Panc1 (cell line): ENCODE measurements at regions not wholly inside any gene's neighbourhood (a gene's known extent, or its start where the extent isn't known, plus 50 kb on each side); places are given as distances from the start of the nearest gene placed in this dataset.

Experiments
- ATAC-seq: fragments of 200-7000 bp; cut with Tn5 transposase; 2 replicates; pipeline ENCODE4 v1.9.1; 2020; ENCODE audit warnings: mild to moderate bottlenecking, moderate library complexity
- BruUV-seq: library from RNA; stranded (reverse); fragments of 400-500 nt; replicated peaks from 2 replicates; lab custom pipeline; 2021; lab: Mats Ljungman, UMichigan
- CTCF ChIA-PET: fragments of 300-600 bp; sonication (Branson Sonifier 250); formaldehyde crosslinking; loops from one replicate; lab custom pipeline; 2022; ENCODE audit warnings: antibody characterized with exemption; lab: Charles Lee
- POLR2A ChIA-PET: fragments of 300-600 bp; sonication (Branson Sonifier 250); formaldehyde crosslinking; loops from one replicate; lab custom pipeline; 2022; ENCODE audit warnings: antibody characterized with exemption; lab: Charles Lee
- DNase-seq: peaks from one replicate; pipeline ENCODE4 v3.0.0-alpha.2; 2010; ENCODE audit warnings: low read depth, low spot score
- H3K27ac ChIP-seq: 2 replicates; pipeline ENCODE4 v1.5.1; 2011; ENCODE audit warnings: mild to moderate bottlenecking, low read length, inconsistent platforms
- H3K27me3 ChIP-seq: fragments of 200-500 bp; sonication (Bioruptor generic); 2 replicates; pipeline ENCODE4 v1.6.0; 2014; ENCODE audit warnings: low read length, inconsistent platforms; ENCODE audit not compliant: control insufficient read depth, insufficient read depth
- H3K36me3 ChIP-seq: fragments of 200-500 bp; sonication (Bioruptor generic); 2 replicates; pipeline ENCODE4 v1.5.1; 2014; ENCODE audit warnings: inconsistent platforms, mild to moderate bottlenecking, low read length, moderate library complexity; ENCODE audit not compliant: control insufficient read depth, insufficient read depth
- H3K4me1 ChIP-seq: 2 replicates; pipeline ENCODE4 v1.5.1; 2011; ENCODE audit warnings: inconsistent platforms, mild to moderate bottlenecking, low read length, moderate library complexity; ENCODE audit not compliant: control insufficient read depth, insufficient read depth
- H3K4me3 ChIP-seq, 2 experiments: 2 replicates each; pipeline ENCODE4 v1.5.1; 2011 to 2012; ENCODE audit warnings: low read depth in 2 of 2, low read length in 2 of 2, mild to moderate bottlenecking in 2 of 2, inconsistent platforms in 1 of 2, moderate library complexity in 1 of 2
- H3K9me3 ChIP-seq: fragments of 200-500 bp; sonication (Bioruptor generic); 2 replicates; pipeline ENCODE4 v1.5.1; 2014; ENCODE audit warnings: low read depth, mild to moderate bottlenecking, inconsistent platforms, low read length, moderate library complexity; ENCODE audit not compliant: control insufficient read depth, insufficient read depth
- CTCF ChIP-seq: fragments of 450-650 bp; IDR thresholded peaks from 2 replicates; pipeline ENCODE4 v1.5.1; 2017; ENCODE audit warnings: mild to moderate bottlenecking
- POLR2AphosphoS5 ChIP-seq: IDR thresholded peaks from 2 replicates; pipeline ENCODE4 v1.6.1; 2012; ENCODE audit warnings: mild to moderate bottlenecking, low read depth, low read length, moderate library complexity
- REST ChIP-seq, 2 experiments: IDR thresholded peaks; 2 replicates each; pipeline ENCODE4 v1.6.1; 2011 to 2012; ENCODE audit warnings: low read depth in 2 of 2, control low read depth in 1 of 2, low read length in 1 of 2, mild to moderate bottlenecking in 1 of 2, moderate library complexity in 1 of 2; ENCODE audit not compliant: insufficient read depth in 1 of 2
- SIN3A ChIP-seq: IDR thresholded peaks from 2 replicates; pipeline ENCODE4 v1.6.1; 2012; ENCODE audit warnings: low read depth, mild to moderate bottlenecking, low read length, moderate library complexity, borderline replicate concordance; ENCODE audit not compliant: insufficient read depth
- TCF7L2 ChIP-seq: IDR thresholded peaks from 2 replicates; pipeline ENCODE4 v1.6.1; 2011; ENCODE audit warnings: mild to moderate bottlenecking, low read depth, low read length, inconsistent platforms
- in situ Hi-C: cut with HindIII; loops from 2 replicates; pipeline ENCODE4 v1.10.0; 2016; ENCODE audit warnings: low sequenced_read_pairs, low pct_unique_long_range_greater_than_20kb
- intact Hi-C: fragments of 100-400 bp; cut with micrococcal nuclease; formaldehyde crosslinking; loops from one replicate; pipeline ENCODE4 v1.10.0; 2022; ENCODE audit not compliant: unreplicated experiment

GRCh38 chr4:12538162-12538561 is 946.0 kb downstream of the RAB28 start:
- no TSS peak for BruUV-seq
- Histone ChIP-seq H3K36me3 (no peaks in the 10 kb centered on the region), H3K9me3 (no peaks in the 10 kb centered on the region), H3K27me3 (no peaks in the 10 kb centered on the region), H3K4me3 (no peak overlapping the region), H3K4me1 (no peaks in the 10 kb centered on the region), H3K27ac (no peak overlapping the region)
- ChIA-PET POLR2A (no interaction called here), CTCF (no interaction called here)
- DNase-seq: no peak
- no peak for ATAC-seq
- intact Hi-C loops (no loop called here), in situ Hi-C loops (no loop called here)
- TF ChIP-seq CTCF: no peak
- no peak for TF ChIP-seq REST (IDR thresholded peaks at IDR 0.05; ENCODE audit: insufficient read depth in 1 of 2, low read depth in 2 of 2, low read length in 1 of 2)
- no peak for TF ChIP-seq TCF7L2
- TF ChIP-seq POLR2AphosphoS5: no peak
- TF ChIP-seq SIN3A: no peak

GRCh38 chr4:12534684-12535083 is 949.5 kb downstream of the RAB28 start:
- no peaks in the 10 kb centered on the region for H3K27me3 ChIP-seq
- no TSS peak for BruUV-seq
- no peak overlapping the region for H3K4me3 ChIP-seq
- CTCF ChIA-PET: no interaction called here
- no peak for ATAC-seq
- intact Hi-C loops: no loop called here
- DNase-seq: no peak
- TF ChIP-seq TCF7L2 (no peak), CTCF (no peak), POLR2AphosphoS5 (no peak), SIN3A (no peak), REST (IDR thresholded peaks at IDR 0.05; ENCODE audit: insufficient read depth in 1 of 2, low read depth in 2 of 2, low read length in 1 of 2) (no peak)
- H3K9me3 ChIP-seq: no peaks in the 10 kb centered on the region
- POLR2A ChIA-PET: no interaction called here
- no peaks in the 10 kb centered on the region for H3K4me1 ChIP-seq
- in situ Hi-C loops: no loop called here
- H3K36me3 ChIP-seq: no peaks in the 10 kb centered on the region
- H3K27ac ChIP-seq: no peak overlapping the region
